GF-D8 (cell line): ENCODE measurements at regions not wholly inside any gene's neighbourhood (a gene's known extent, or its start where the extent isn't known, plus 50 kb on each side); places are given as distances from the start of the nearest gene placed in this dataset.

Experiments used
- DNase-seq: peaks from one replicate; lab custom pipeline; 2025; lab: John Stamatoyannopoulos, UW

DNA sequence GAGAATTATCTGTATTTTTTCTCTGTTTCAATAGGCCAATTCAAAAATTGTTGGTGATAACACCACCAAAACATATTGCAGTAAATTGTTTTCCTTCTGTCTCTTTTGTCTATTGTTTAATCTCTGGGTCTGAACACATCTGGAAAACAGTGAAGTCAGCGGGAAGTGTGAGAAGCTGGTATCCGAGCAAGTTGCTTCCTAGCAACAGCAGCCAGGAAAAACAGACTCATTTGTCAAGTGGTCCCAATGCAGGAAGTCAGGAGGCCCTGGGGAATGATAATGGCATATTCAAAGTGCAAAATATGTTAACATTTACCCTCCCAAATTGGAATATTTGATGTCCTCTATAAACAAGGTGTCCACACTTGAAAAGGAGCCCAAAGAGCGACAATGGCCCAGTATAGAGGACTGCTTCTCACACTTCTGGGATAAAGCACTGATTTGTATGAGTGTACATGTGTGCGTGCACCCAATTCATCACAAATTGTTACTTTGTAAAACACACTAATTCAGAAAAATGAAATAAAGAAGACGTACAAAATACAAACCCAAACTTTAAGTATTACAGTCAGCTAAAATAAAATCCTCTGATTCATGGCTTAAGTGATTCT is 515.0 kb downstream of the TBC1D4 start:
- no peak for DNase-seq

DNA sequence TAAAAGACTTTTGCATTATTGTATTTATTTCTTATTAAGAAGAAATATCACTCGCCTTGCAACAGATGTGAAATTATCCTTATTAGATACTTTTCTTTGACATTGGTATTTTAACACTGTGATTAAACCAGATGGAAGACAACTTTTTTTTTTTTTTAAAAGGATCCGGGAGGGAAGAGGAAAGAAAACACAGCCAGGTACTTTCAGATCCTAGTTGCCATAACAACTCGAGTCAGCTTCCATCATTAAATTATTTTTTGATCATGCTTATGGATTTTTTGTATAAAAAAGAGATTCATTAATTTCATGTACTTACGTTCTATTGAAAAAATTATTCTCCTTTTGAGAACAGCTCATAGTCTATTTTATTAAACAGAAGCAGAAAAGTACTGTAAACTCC is 515.7 kb downstream of the TBC1D4 start:
- no peak for DNase-seq

DNA sequence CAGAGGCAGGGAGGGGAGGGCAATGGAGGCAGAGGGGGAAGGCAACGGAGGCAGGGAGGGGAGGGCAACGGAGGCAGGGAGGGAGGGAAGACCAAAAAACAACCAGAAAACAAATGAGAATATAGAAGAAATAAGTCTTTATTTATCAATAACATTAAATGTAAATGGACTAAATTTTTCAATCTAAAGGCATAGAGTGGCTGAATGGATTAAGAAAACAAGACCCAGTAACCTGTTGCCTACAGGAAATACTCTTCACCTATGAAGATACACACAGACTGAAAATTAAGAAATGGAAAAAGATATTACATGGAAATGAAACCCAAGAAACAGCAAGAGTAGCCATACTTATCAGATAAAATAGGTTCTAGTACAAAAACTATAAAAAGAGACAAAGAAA is 536.3 kb downstream of the TBC1D4 start:
- DNase-seq: no peak

DNA sequence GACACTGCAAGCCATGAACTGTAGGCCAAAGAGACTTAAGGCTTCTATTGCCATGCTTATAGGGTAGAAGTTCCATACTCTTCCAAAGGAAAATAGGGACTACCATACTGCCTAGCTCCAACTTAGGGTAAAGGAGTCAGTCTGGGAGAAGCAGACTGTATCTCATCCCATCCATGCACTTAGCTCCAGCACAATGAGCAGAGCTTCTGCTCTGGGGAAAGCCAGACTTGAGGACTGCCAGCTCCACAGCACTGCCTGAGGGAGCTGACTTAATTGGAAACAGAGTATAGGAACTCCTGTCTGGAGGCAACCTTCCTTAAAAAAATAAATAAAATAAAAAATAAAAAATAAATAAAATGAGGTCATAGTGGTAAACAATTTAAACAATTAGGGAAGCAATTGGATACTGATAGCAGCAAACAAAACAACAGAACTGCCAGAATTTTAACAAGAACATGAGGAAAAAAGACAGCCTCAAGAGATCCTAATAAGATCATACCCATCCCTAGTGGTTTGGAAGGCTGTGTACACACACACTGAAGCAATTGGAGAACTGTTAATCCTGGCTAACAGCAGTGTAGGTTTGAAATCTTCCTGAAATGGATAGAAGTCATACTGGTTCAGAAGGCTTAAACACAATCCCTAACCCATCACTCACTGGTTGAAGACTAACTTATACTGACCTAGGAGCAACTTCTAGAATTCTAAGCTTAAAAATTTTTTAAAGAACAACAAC is 550.1 kb downstream of the TBC1D4 start:
- no peak for DNase-seq

DNA sequence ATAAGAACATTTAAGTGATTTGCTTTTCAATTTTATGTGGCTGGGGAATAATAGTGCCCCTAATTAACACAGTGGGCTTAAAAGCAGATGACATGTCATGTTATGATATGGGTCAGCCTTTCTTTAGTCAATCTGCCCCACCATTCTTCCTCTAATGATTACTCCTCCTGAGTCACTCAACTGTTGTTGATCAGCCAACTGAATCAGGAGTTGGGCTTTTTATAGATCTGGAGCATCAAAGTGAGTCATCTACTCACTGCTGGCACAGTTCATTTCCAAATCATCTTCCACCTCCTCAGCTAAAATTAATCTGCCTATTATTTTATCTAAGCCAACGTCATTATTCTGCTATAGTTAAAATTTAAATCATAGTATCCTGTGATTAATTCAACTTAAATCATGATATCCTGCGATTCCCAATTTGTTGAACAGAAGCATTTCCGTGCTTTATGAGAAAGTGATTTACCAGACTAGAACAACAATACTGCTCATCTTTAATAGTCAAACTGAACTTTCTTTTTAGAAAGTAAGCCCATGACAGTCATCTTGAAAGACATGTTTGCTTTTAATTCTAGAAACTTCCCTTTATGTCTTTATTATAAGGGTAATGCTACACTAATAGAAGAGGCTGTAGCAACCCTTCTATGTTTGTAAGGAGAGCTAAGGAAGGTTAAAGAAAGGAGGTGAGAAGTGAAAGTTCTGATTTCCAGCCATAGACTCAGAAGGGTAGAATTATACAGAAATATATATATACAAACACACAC is 551.4 kb downstream of the TBC1D4 start:
- DNase-seq: no peak

DNA sequence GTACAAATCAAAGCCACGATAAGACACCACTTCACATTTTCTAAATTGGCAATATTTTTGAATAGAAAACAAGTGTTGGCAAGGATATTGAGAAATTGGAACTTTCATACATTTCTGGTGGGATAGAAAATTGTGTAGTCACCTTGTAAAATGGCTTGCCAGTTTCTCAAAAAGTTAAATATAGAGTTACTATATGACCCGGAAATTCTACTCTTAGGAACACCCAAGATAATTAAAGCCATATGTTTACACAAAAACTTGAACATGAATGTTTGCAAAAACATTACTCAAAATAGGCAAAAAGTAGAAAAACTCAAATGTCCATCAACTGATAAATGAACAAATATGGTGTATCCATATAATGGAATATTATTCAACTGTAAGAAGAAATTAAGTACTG is 552.5 kb downstream of the TBC1D4 start:
- DNase-seq: no peak

DNA sequence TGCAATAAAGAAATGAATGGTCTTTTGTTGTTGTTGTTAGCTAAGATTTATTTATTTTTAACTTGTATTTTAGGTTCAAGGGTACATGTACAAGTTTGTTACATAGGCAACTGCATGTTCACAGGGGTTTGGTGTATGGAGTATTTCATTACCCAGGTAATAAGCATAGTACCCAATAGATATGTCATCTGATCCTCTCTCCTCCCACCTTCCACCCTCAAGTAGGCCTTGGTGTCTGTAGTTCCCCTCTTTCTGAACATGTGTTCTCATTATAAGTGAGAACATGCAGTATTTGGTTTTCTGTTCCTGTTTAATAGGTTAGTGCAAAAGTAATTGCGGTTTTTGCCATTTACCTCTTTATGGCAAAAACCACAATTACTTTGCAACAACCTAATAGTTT is 554.1 kb downstream of the TBC1D4 start:
- DNase-seq: no peak

DNA sequence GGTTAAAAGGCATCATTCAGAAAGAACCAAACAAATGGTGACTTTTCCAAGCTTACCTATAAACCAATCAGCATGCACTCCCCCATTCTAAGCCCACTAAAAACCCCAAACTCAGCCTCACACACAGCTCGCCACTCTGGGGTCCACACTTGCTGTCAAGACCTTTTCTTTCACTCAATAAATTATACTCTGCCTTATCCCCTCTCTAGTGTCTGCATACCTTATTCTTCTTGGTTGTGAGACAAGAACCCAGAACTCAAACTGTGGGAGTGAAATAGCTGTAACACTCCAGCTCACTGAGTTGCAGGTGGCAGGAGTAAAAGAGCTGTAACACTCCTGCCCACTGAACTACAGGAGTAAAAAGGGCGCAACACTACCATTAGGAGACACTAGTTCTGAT is 559.0 kb downstream of the TBC1D4 start:
- no peak for DNase-seq

DNA sequence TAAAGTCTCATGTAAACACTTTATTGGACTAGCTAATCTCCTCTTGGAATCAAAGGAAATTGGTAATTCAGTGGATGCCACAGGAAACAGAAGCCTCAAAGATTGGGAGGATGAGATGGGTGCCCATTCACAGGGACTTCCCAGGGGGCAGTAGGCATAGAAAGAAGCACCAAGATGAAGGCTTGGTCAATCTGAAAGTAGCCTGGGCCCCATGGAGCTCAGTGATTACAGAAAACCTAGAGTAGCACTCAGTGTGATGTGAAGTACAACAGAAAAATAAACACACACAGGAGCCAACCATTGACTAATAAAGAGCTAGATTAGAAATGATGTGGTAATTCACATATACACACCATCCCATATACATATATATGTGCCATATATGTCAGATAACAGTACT is 560.6 kb downstream of the TBC1D4 start:
- no peak for DNase-seq

DNA sequence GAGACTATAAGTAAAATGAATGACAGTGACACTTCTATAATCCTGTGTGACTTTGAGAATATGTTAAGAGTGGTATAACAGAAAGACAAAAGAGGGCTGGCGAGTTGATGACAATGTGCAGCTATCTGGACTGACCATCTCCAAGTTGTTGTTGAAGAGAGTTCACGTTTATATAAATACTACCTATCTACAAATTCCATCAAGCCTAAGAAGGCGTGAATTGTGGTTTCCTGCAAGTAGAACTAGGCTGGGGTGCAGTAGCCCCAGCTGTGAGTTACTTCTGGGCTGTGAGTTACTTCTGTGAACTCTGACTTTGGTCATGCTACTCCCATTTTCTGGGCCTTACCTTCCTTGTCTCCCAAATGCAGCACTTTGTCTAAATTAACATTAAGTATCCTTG is 561.0 kb downstream of the TBC1D4 start:
- no peak for DNase-seq

DNA sequence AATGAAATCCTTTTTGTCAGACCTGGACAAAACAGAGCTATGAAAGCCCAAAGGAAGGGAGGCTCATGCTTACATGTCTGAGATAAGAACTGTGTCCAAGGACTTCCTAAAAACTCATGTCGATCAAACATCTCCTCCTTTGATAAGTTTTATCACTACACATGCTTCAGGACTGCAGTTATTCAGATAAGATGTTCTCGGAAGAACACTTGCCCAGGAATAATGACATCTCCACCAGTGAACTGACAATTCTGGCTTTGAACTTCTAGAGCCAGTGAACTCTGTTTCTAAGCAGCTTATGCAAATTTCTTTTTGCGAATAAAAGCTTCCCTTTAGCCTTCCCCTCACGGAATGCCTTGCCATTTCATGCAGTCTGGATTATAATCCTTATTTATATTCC is 561.6 kb downstream of the TBC1D4 start:
- no peak for DNase-seq

DNA sequence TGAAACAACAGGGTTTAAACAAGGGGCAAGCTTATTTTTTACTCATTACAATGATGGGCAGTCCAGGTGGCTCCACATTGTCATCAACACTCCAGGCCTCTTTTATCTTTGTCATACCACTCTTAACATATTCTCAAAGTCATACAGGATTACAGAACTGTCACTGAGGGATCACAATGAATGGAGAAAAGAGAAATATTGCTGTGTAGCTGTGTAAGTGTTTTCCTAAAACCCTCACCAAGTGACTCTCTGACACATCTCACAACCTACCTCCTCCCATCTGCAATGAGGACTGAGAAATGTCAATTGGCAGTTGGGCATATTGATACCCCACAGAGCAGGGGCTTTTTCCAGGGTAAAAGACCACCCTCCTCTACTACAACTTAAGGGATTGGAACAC is 562.1 kb downstream of the TBC1D4 start:
- DNase-seq: no peak

DNA sequence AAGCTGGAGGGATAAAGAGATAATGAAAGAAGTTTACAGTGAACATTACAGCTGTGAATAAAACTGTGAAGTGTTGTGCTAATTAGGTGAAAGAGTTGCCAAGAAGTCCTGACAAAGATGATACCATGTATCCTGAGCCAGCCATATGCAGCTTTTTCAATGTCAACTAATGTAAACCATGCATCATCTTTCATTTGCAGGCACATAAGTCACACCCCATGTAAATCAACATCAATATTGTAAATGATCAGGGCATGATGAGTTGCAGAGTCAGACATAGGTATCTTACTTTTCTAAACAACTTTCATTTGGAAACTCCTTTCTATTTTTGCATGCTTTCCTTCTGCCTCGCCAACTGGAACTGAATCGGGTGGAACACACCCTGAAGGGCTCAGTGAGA is 569.1 kb downstream of the TBC1D4 start:
- DNase-seq: no peak

DNA sequence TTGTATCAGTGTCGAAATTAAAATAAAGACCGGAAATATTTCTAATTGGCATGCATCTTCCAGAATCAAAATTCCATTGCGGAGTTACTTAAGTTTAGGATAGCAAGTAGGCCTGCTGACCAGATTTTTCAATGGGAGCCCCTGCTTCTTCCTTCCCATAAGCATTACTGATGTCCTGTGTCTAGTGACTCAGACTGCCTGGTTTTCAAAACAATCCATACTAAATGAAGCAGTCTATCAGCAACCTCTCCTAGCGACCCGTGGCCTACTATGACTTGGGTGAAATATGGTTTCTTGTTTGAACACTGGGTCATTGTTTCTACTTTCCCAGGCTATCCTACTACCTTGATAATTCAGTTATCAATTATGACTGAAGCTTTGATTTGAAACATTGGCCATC is 571.6 kb downstream of the TBC1D4 start:
- DNase-seq: no peak

DNA sequence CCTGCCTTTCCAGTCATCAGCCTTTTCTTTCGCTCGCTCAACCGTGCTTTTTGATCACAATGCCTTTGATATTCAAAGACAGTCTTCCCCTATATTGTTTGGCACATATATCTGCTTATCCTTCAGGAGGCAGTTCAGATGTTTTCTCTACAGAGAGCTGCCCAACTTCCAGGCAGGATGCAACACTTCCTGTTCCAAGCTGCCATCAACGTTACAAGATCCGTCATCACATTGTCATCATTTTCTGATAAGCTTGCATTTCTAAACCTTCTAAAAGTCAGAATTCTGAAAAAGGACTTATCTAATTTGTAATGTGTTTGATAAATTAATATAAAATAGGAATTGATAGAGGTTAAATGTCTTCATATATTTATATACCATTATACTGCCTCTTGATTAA is 574.2 kb downstream of the TBC1D4 start:
- DNase-seq: no peak

DNA sequence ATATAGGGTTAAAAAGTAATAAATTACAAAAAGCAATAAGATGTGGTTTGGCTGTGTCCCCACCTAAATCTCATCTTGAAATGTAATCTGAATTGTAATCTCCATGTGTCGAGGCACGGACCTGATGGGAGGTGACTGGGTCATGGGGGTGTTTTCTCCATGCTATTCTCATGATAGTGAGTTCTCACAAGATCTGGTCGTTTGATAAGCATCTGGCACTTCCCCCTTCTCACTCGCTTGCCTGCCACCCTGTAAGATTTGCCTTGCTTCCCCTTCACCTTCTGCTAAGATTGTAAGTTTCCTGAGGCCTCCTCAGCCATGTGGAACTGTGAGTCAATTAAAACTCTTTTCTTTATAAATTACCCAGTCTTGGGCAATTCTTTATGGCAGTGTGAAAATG is 577.4 kb downstream of the TBC1D4 start:
- peak; percentile 20 for DNase-seq

DNA sequence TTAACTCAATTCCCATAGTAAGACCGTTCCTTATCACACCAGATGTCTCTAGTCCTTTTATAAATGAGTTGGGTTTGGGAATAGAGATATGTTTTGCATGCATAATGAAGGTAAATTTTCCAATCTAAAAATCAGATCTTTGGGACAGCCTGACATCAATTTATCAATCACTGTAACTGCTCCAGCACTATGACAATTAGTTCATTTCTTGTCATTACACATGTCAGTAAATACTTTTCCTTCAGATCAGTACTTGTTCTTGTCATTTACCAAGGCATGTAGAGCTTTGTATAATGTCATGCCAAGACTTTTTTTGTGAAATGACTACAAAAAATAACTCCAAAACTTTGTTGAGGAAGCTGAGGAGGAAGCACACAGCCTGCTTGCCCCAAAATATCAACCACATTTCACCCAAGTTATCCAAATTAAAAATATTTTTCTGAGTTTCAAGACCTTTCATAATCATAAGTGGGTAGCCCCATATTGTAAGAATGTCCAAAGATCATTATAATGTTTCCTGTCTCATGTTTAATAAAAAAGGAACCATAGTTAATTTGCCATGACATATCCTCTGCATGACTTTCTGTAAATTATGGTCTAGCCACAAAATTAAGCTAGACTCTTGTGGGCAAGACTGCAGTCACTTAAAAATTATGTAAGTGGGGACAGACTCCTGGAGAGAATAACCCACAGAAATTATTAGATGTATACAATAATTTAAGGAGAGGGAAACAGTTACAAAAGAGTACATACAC is 586.8 kb downstream of the TBC1D4 start:
- DNase-seq: no peak

DNA sequence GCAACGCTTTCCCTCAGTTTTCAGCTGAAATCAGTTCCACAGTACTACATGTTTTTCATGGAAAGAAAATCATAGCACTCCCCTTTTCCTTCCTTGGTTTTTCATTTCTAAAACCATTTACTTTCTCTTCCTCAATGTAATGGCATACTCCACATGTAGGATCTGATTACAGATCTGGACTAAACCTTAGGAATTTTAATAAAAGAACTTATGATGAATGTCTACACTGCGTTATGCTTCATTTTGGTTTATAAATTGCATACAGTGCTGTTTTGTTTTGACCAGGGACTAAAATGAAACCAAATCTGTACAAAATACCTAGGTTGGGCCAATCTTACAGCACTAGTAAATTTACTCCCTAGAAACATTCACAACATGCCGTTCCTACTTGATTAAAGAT is 589.9 kb downstream of the TBC1D4 start:
- no peak for DNase-seq

DNA sequence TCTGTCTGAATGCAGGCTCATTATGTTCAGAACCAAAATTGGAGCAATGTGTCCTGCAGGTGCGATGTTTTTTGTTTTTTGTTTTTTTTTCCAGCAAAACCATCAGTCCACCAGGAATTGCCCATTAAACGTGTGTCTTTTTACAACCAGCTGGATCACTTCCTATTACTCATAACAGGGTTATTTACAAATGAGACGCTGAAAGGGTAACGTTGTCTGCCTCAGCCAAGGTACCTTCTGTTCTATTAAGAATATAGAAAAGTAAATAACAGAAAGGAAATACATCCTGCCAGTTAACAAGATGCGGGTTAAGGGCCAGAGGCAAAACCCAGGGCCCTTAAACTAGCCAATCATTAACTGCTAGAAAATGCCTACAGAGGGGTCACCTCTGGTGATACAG is 590.4 kb downstream of the TBC1D4 start:
- DNase-seq: no peak

DNA sequence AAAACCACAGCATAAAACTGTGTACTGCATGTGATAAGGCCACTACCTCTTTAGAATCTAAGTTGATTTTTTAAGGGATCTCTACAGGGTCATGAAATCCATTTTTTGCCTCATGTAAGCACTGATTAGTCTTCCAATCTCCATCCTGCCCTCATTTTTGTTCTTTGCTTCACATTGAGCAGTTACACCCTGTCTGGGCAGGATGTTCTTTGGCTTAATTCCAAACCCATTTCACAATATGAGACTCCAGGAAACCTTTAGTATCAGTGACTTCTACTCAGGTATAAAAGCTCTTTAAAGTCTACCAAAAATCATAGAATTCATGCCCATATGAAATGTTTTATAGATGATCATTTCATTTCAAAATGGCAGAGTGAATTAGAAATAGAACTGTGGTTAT is 592.6 kb downstream of the TBC1D4 start:
- no peak for DNase-seq

DNA sequence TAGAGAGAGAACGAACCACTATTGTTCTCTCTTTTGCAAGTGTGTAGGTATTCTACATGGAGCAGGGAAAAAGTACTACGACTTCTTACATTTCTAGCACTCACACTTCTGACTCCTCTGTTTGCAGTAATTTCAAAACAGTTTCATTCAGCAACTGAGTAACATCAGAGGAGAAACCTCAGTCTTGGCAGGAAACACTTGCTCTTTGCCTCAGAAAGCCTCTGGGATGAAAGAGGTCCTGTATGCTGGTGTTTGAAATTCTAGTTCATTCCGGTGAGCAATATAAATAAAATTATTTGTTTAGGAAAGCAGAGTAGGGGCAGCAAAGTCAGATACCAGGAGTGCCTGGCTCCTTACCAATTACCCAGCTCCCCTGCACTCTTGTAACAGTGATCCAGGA is 595.5 kb downstream of the TBC1D4 start:
- no peak for DNase-seq

DNA sequence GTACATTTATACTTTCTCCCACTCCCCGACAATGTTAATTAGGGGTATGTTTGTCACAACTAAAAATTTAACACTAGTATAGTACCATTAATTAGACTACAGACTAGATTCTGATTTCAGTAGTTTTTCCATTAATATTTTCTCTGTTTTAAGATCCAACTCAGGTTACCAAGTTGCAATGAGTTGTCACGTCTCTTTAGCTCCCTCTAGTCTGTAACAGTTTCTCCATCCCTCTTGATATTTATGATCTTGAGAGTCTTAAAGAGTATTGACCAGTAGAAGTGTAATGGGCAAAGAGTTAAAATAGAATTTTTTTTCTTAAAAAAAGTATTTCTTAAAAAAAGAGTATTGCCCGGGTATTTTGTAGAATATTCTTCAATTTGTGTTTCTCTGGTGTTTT is 598.1 kb downstream of the TBC1D4 start:
- no peak for DNase-seq
